LNCaP clone FGC (cell line): ENCODE measurements at regions not wholly inside any gene's neighbourhood (a gene's known extent, or its start where the extent isn't known, plus 50 kb on each side); places are given as distances from the start of the nearest gene placed in this dataset.
A peak's percentile ranks its signal among the peaks of the same experiment; 100 is the strongest.

ENCODE experiments used
- DNase-seq: peaks from one replicate; pipeline ENCODE4 v3.0.0-alpha.2; 2011; ENCODE audit warnings: low read depth
- H3K4me3 ChIP-seq: 2 replicates; pipeline ENCODE4 v1.5.1; 2011; ENCODE audit warnings: mild to moderate bottlenecking, low read depth, low read length, control low read depth
- CTCF ChIP-seq: IDR thresholded peaks from 2 replicates; pipeline ENCODE4 v1.5.1; 2012; ENCODE audit warnings: mild to moderate bottlenecking; ENCODE audit not compliant: control insufficient read depth, insufficient read depth; ENCODE audit errors: extremely low read depth

GRCh38 chr1:239456788-239457187 lies 70.4 kb downstream of the CHRM3 start:
- H3K4me3 ChIP-seq = no peak overlapping the region
- no peak for TF ChIP-seq CTCF
- DNase-seq = peak; percentile 61

- no peak for DNase-seq
- TF ChIP-seq CTCF = no peak
- H3K4me3 ChIP-seq = no peak overlapping the region
Observed at GRCh38 chr1:239457491-239458143, 71.2 kb downstream of the CHRM3 start.

GRCh38 chr1:239458144-239458500 lies 71.8 kb downstream of the CHRM3 start:
- H3K4me3 ChIP-seq = no peak overlapping the region
- TF ChIP-seq CTCF = no peak
- DNase-seq = no peak

DNA sequence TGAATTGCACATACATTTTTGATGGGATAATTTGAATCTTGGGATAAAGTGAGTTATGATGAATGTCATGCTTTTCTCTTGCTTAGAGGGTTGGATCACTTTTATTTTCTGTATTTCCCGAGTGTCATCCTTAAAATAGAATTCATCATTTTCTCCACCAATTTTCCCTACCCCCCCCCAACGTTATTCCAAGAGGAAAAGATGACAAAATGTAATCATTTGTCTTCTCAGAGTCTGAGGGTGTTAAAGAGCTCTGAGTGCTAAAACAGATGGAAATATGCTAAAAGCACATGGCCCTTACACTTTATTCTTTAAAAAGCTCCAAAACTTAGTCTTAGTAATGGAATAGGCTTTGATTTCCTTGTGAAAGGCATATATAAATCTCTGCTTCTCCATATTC lies 81.4 kb downstream of the CHRM3 start:
- no peak for DNase-seq
- no peak overlapping the region for H3K4me3 ChIP-seq
- no peak for TF ChIP-seq CTCF

- no peak for DNase-seq
- H3K4me3 ChIP-seq = no peak overlapping the region
- no peak for TF ChIP-seq CTCF
Observed at GRCh38 chr1:239478069-239478468, 91.7 kb downstream of the CHRM3 start.

- DNase-seq = no peak
- no peak overlapping the region for H3K4me3 ChIP-seq
- no peak for TF ChIP-seq CTCF
Observed at GRCh38 chr1:239483391-239483790, 97.0 kb downstream of the CHRM3 start.

GRCh38 chr1:239493811-239494414 lies 107.5 kb downstream of the CHRM3 start:
- no peak for TF ChIP-seq CTCF
- DNase-seq = no peak
- H3K4me3 ChIP-seq = no peak overlapping the region
